ENCODE measurements at regions not wholly inside any gene's neighbourhood (a gene's known extent, or its start where the extent isn't known, plus 50 kb on each side); places are given as distances from the start of the nearest gene placed in this dataset.

GRCh38 chrX:140391313-140391712 is 113.6 kb downstream of the SOX3 start:
- H4K20me1 ChIP-seq (ENCODE audit: insufficient read depth, poor library complexity, severe bottlenecking): no peaks in the 10 kb centered on the region
- H3K9me3 ChIP-seq (ENCODE audit: low read depth): no peaks in the 10 kb centered on the region
- no peak for DNase-seq (ENCODE audit: low spot score)
- no peaks in the 10 kb centered on the region for H3K4me1 ChIP-seq (ENCODE audit: insufficient read depth)
- H3K36me3 ChIP-seq (replicated peaks; ENCODE audit: insufficient read depth, low read depth): no peaks in the 10 kb centered on the region
- no peaks in the 10 kb centered on the region for H3K9me2 ChIP-seq (replicated peaks; ENCODE audit: insufficient read depth)
- H3K4me2 ChIP-seq: no peak overlapping the region
- 70% methylated on average over 3 of the region's 3 CpGs for WGBS (ENCODE audit: low lambda C conversion rate, missing lambda C conversion rate)
- no peak overlapping the region for H2AFZ ChIP-seq
- no peak overlapping the region for H3K4me3 ChIP-seq
- TF ChIP-seq EZH2 (IDR thresholded peaks at IDR 0.05; ENCODE audit: borderline replicate concordance) (no peak), CTCF (IDR thresholded peaks at IDR 0.05; ENCODE audit: poor library complexity) (no peak), EZH2phosphoT487 (IDR thresholded peaks at IDR 0.05; ENCODE audit: low read depth, severe bottlenecking, unreplicated experiment) (no peak)
- no peak overlapping the region for H3K27ac ChIP-seq
- no peaks in the 10 kb centered on the region for H3K79me2 ChIP-seq
- H3K27me3 ChIP-seq: no peaks in the 10 kb centered on the region

GRCh38 chrX:140389331-140389730 is 115.5 kb downstream of the SOX3 start:
- H3K9me2 ChIP-seq (replicated peaks; ENCODE audit: insufficient read depth): no peaks in the 10 kb centered on the region
- H4K20me1 ChIP-seq (ENCODE audit: insufficient read depth, poor library complexity, severe bottlenecking): no peaks in the 10 kb centered on the region
- no peaks in the 10 kb centered on the region for H3K9me3 ChIP-seq (ENCODE audit: low read depth)
- H3K4me1 ChIP-seq (ENCODE audit: insufficient read depth): no peaks in the 10 kb centered on the region
- H3K4me3 ChIP-seq: no peak overlapping the region
- TF ChIP-seq EZH2 (IDR thresholded peaks at IDR 0.05; ENCODE audit: borderline replicate concordance) (no peak), CTCF (IDR thresholded peaks at IDR 0.05; ENCODE audit: poor library complexity) (no peak), EZH2phosphoT487 (IDR thresholded peaks at IDR 0.05; ENCODE audit: low read depth, severe bottlenecking, unreplicated experiment) (no peak)
- no peak for DNase-seq (ENCODE audit: low spot score)
- WGBS (ENCODE audit: low lambda C conversion rate, missing lambda C conversion rate): 58% methylated on average over 3 of the region's 3 CpGs
- H3K4me2 ChIP-seq: no peak overlapping the region
- no peak overlapping the region for H2AFZ ChIP-seq
- H3K36me3 ChIP-seq (replicated peaks; ENCODE audit: insufficient read depth, low read depth): no peaks in the 10 kb centered on the region
- no peak overlapping the region for H3K27ac ChIP-seq
- no peaks in the 10 kb centered on the region for H3K27me3 ChIP-seq
- H3K79me2 ChIP-seq: no peaks in the 10 kb centered on the region

GRCh38 chrX:140362861-140363260 is 142.0 kb downstream of the SOX3 start:
- no peak overlapping the region for H3K27ac ChIP-seq
- H3K9me3 ChIP-seq (ENCODE audit: low read depth): no peaks in the 10 kb centered on the region
- H3K4me3 ChIP-seq: no peak overlapping the region
- H3K79me2 ChIP-seq: no peaks in the 10 kb centered on the region
- no peaks in the 10 kb centered on the region for H3K9me2 ChIP-seq (replicated peaks; ENCODE audit: insufficient read depth)
- no peak for TF ChIP-seq EZH2 (IDR thresholded peaks at IDR 0.05; ENCODE audit: borderline replicate concordance)
- TF ChIP-seq CTCF (IDR thresholded peaks at IDR 0.05; ENCODE audit: poor library complexity): no peak
- TF ChIP-seq EZH2phosphoT487 (IDR thresholded peaks at IDR 0.05; ENCODE audit: low read depth, severe bottlenecking, unreplicated experiment): no peak
- no peak for DNase-seq (ENCODE audit: low spot score)
- WGBS (ENCODE audit: low lambda C conversion rate, missing lambda C conversion rate): 79% methylated on average over 4 of the region's 4 CpGs
- no peaks in the 10 kb centered on the region for H4K20me1 ChIP-seq (ENCODE audit: insufficient read depth, poor library complexity, severe bottlenecking)
- H3K4me1 ChIP-seq (ENCODE audit: insufficient read depth): no peaks in the 10 kb centered on the region
- H2AFZ ChIP-seq: no peak overlapping the region
- H3K4me2 ChIP-seq: no peak overlapping the region
- H3K27me3 ChIP-seq: no peaks in the 10 kb centered on the region
- no peaks in the 10 kb centered on the region for H3K36me3 ChIP-seq (replicated peaks; ENCODE audit: insufficient read depth, low read depth)

GRCh38 chrX:140360924-140361323 is 143.9 kb downstream of the SOX3 start:
- H2AFZ ChIP-seq: no peak overlapping the region
- H3K4me3 ChIP-seq: no peak overlapping the region
- TF ChIP-seq CTCF (IDR thresholded peaks at IDR 0.05; ENCODE audit: poor library complexity) (no peak), EZH2 (IDR thresholded peaks at IDR 0.05; ENCODE audit: borderline replicate concordance) (no peak), EZH2phosphoT487 (IDR thresholded peaks at IDR 0.05; ENCODE audit: low read depth, severe bottlenecking, unreplicated experiment) (no peak)

More at GRCh38 chrX:140360924-140361323, 143.9 kb downstream of the SOX3 start:
- Histone ChIP-seq H3K27ac (no peak overlapping the region), H3K9me3 (ENCODE audit: low read depth) (no peaks in the 10 kb centered on the region), H3K9me2 (replicated peaks; ENCODE audit: insufficient read depth) (no peaks in the 10 kb centered on the region), H3K27me3 (no peaks in the 10 kb centered on the region), H3K36me3 (replicated peaks; ENCODE audit: insufficient read depth, low read depth) (no peaks in the 10 kb centered on the region), H3K4me1 (ENCODE audit: insufficient read depth) (no peaks in the 10 kb centered on the region), H3K79me2 (no peaks in the 10 kb centered on the region), H4K20me1 (ENCODE audit: insufficient read depth, poor library complexity, severe bottlenecking) (no peaks in the 10 kb centered on the region), H3K4me2 (no peak overlapping the region)
- 60% methylated on average over 3 of the region's 3 CpGs for WGBS (ENCODE audit: low lambda C conversion rate, missing lambda C conversion rate)
- DNase-seq (ENCODE audit: low spot score): no peak
